GM18511 (cell line): ENCODE measurements at regions not wholly inside any gene's neighbourhood (a gene's known extent, or its start where the extent isn't known, plus 50 kb on each side); places are given as distances from the start of the nearest gene placed in this dataset.

Experiments used
- ATAC-seq: cut with Tn5 transposase; IDR thresholded peaks from one replicate; pipeline ENCODE4 v1.9.1; 2021; ENCODE audit warnings: mild to moderate bottlenecking, moderate library complexity; ENCODE audit not compliant: unreplicated experiment

GRCh38 chr11:27907530-27907929, 200.4 kb downstream of the KIF18A start:
- ATAC-seq = no peak

GRCh38 chr11:27907091-27907490, 200.9 kb downstream of the KIF18A start:
- no peak for ATAC-seq

GRCh38 chr11:27904358-27905055, 203.4 kb downstream of the KIF18A start:
- no peak for ATAC-seq

GRCh38 chr11:27902981-27903624, 202.8 kb upstream of the BDNF start:
- ATAC-seq = no peak

GRCh38 chr11:27898166-27898565, 197.9 kb upstream of the BDNF start:
- no peak for ATAC-seq

GRCh38 chr11:27896096-27896495, 195.8 kb upstream of the BDNF start:
- no peak for ATAC-seq

GRCh38 chr11:27894552-27894951, 194.3 kb upstream of the BDNF start:
- ATAC-seq = no peak

GRCh38 chr11:27886857-27887256, 186.6 kb upstream of the BDNF start:
- no peak for ATAC-seq

- peak; percentile 76 for ATAC-seq
Measured at GRCh38 chr11:27882066-27882697, 181.9 kb upstream of the BDNF start.

GRCh38 chr11:27875831-27876775, 175.8 kb upstream of the BDNF start:
- no peak for ATAC-seq

GRCh38 chr11:27874998-27875830, 175.0 kb upstream of the BDNF start:
- ATAC-seq = no peak

- no peak for ATAC-seq
Measured at GRCh38 chr11:27873664-27874063, 173.4 kb upstream of the BDNF start.

- ATAC-seq = no peak
Measured at GRCh38 chr11:27871056-27871455, 170.8 kb upstream of the BDNF start.

- no peak for ATAC-seq
Measured at GRCh38 chr11:27869701-27870100, 169.4 kb upstream of the BDNF start.

- no peak for ATAC-seq
Measured at GRCh38 chr11:27868709-27869108, 168.5 kb upstream of the BDNF start.

GRCh38 chr11:27868226-27868625, 168.0 kb upstream of the BDNF start:
- ATAC-seq = no peak

GRCh38 chr11:27865105-27865504, 164.8 kb upstream of the BDNF start:
- ATAC-seq = no peak

GRCh38 chr11:27864611-27865010, 164.4 kb upstream of the BDNF start:
- no peak for ATAC-seq

- ATAC-seq = no peak
Measured at GRCh38 chr11:27864091-27864491, 163.8 kb upstream of the BDNF start.

GRCh38 chr11:27863637-27864036, 163.4 kb upstream of the BDNF start:
- ATAC-seq = no peak
